Activated CD8-positive, alpha-beta T cell treated with anti-CD3 and anti-CD28 coated beads for 36 hours (primary cell): ENCODE measurements at regions not wholly inside any gene's neighbourhood (a gene's known extent, or its start where the extent isn't known, plus 50 kb on each side); places are given as distances from the start of the nearest gene placed in this dataset.

ENCODE experiments used
- ATAC-seq: fragments of 200-7000 bp; cut with Tn5 transposase; one replicate; pipeline ENCODE4 v1.10.0; 2021; ENCODE audit warnings: mild to moderate bottlenecking, moderate library complexity
- CTCF ChIA-PET: fragments of 350-600 bp; sonication (Branson Sonifier 250); formaldehyde crosslinking; loops from one replicate; lab custom pipeline; 2021; ENCODE audit warnings: antibody characterized with exemption; lab: Charles Lee
- POLR2A ChIA-PET: fragments of 350-600 bp; sonication (Branson Sonifier 250); formaldehyde crosslinking; loops from one replicate; lab custom pipeline; 2021; ENCODE audit warnings: antibody characterized with exemption; lab: Charles Lee
- DNase-seq: peaks from one replicate; pipeline ENCODE4 v3.0.0-alpha.2; 2020
- H3K27ac Mint-ChIP-seq: one replicate; pipeline ENCODE4 v1.8.0; 2021; ENCODE audit warnings: mild to moderate bottlenecking, mixed read lengths
- H3K27me3 Mint-ChIP-seq: one replicate; pipeline ENCODE4 v1.8.0; 2021; ENCODE audit warnings: mixed read lengths
- H3K36me3 Mint-ChIP-seq: one replicate; pipeline ENCODE4 v1.8.0; 2021; ENCODE audit warnings: low read depth, mixed read lengths
- H3K4me1 Mint-ChIP-seq: one replicate; pipeline ENCODE4 v1.8.0; 2021; ENCODE audit warnings: low read depth, mixed read lengths
- H3K4me3 Mint-ChIP-seq: one replicate; pipeline ENCODE4 v1.8.0; 2021; ENCODE audit warnings: mild to moderate bottlenecking, moderate library complexity, mixed read lengths
- H3K9me3 Mint-ChIP-seq: one replicate; pipeline ENCODE4 v1.8.0; 2021; ENCODE audit warnings: mixed read lengths
- intact Hi-C: fragments of 100-400 bp; cut with micrococcal nuclease; formaldehyde crosslinking; loops from one replicate; pipeline ENCODE4 v1.10.0; 2022
- TF ChIP-seq, protein P1 (sequence below): fragments of 200-600 bp; IDR thresholded peaks from one replicate; pipeline ENCODE4 v1.8.0; 2022; ENCODE audit warnings: antibody characterized with exemption, mild to moderate bottlenecking

DNA sequence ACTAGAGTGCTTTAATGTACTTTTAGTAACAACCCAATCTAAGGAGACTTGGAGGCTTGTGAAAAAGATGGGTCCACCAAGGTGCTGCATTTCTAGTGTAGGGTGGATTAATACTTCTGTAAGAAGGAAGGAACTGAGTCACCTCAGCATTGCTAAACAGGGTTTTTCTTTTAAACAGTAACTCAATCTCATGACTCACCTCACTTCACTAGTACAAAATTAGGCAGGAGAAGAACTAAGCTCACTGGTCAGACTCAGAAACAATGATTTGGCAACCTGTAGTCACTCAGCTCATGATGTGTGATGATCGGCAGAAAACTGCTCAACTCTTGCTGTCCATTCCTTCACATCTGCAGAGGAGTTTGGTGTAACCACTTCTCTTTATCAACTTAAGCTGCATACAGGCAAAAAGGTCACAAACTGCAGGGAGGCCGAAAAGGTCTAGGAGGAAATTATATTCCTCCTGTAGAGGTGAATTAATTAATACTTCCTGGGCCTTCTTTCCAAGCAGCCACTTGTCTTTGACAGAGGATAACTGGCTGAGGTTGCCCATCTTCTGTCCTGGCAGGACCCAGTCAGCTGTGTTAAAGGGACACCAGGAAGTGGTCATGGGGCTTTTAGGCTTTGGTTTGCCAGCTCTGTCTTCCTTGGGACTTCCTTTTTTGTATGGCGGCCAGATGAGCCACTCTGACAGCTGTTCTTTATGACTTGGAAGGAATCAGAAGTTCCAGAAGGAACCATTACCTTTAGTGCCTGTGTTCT lies 466.9 kb downstream of the FUT8 start:
- POLR2A ChIA-PET: interaction anchor here (1.5 kb wide), 1 partner anchor 70 kb away, joined by 5 read pairs; no protein-coding TSS in a partner anchor
- no peak overlapping the region for H3K4me3 Mint-ChIP-seq
- peak overlapping the region; percentile 65 for H3K27ac Mint-ChIP-seq
- TF ChIP-seq, protein P1, sequence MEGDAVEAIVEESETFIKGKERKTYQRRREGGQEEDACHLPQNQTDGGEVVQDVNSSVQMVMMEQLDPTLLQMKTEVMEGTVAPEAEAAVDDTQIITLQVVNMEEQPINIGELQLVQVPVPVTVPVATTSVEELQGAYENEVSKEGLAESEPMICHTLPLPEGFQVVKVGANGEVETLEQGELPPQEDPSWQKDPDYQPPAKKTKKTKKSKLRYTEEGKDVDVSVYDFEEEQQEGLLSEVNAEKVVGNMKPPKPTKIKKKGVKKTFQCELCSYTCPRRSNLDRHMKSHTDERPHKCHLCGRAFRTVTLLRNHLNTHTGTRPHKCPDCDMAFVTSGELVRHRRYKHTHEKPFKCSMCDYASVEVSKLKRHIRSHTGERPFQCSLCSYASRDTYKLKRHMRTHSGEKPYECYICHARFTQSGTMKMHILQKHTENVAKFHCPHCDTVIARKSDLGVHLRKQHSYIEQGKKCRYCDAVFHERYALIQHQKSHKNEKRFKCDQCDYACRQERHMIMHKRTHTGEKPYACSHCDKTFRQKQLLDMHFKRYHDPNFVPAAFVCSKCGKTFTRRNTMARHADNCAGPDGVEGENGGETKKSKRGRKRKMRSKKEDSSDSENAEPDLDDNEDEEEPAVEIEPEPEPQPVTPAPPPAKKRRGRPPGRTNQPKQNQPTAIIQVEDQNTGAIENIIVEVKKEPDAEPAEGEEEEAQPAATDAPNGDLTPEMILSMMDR: no peak
- intact Hi-C loops: no loop called here
- CTCF ChIA-PET: interaction anchor here (0.7 to 5.8 kb wide), 7 partner anchors 12 to 123 kb away, joined by 3 to 48 read pairs (median 3); no protein-coding TSS in a partner anchor
- peaks cover 2% of the 10 kb centered on the region for H3K36me3 Mint-ChIP-seq
- peak; percentile 89 for ATAC-seq
- H3K9me3 Mint-ChIP-seq: no peaks in the 10 kb centered on the region
- DNase-seq: peak; percentile 19
- no peaks in the 10 kb centered on the region for H3K27me3 Mint-ChIP-seq
- peaks cover 18% of the 10 kb centered on the region for H3K4me1 Mint-ChIP-seq

DNA sequence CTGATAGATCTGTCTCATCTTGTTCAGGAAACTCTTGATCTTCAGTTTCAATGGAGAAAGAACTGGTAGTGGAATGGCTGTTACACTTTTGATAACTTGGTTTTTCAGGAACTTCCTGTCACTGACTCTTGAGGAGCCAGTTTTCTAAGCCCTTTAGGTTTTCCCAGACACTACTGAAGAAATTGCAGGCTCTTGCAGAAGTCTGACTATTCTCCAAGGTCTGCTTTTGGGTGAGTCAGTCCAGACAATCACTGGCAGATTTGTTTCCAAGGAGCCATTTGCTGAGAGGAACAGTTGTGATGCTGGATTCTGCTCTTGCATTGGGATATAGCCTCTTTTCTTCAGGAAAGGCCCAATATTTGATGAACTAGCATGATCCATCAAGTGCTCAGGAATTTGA lies 468.0 kb downstream of the FUT8 start:
- Mint-ChIP-seq H3K27ac (peak overlapping the region; percentile 65), H3K36me3 (peaks cover 2% of the 10 kb centered on the region), H3K4me1 (peaks cover 18% of the 10 kb centered on the region), H3K9me3 (no peaks in the 10 kb centered on the region), H3K4me3 (no peak overlapping the region), H3K27me3 (peaks cover 1% of the 10 kb centered on the region)
- TF ChIP-seq, protein P1: no peak
- ChIA-PET CTCF (interaction anchor here (2.3 to 5.8 kb wide), 2 partner anchors 13 to 79 kb away, joined by 11 to 48 read pairs; no protein-coding TSS in a partner anchor), POLR2A (no interaction called here)
- intact Hi-C loops: no loop called here
- DNase-seq (no peak), ATAC-seq (no peak)

DNA sequence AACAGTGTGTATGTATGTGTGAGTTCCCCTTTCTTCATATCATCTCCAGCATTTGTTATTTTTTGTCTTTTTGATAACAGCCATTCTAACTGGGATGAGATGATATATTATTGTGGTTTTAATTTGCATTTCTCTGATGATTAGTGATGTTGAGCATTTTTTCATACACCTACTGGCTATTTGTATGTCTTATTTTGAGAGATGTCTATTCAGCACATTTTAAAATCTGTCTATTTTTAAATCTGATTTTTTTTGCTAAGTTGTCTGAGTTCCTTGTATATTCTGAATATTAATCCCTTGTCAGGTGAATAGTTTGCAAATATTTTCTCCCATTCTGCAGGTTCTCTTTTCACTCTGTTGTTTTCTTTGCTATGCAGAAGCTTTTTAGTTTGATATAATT lies 469.1 kb downstream of the FUT8 start:
- Mint-ChIP-seq H3K27me3 (peaks cover 1% of the 10 kb centered on the region), H3K9me3 (no peaks in the 10 kb centered on the region), H3K36me3 (peaks cover 2% of the 10 kb centered on the region), H3K4me1 (peaks cover 18% of the 10 kb centered on the region), H3K4me3 (no peak overlapping the region), H3K27ac (no peak overlapping the region)
- no peak for ATAC-seq
- TF ChIP-seq, protein P1: no peak
- POLR2A ChIA-PET: no interaction called here
- CTCF ChIA-PET: no interaction called here
- intact Hi-C loops: no loop called here
- DNase-seq: no peak

DNA sequence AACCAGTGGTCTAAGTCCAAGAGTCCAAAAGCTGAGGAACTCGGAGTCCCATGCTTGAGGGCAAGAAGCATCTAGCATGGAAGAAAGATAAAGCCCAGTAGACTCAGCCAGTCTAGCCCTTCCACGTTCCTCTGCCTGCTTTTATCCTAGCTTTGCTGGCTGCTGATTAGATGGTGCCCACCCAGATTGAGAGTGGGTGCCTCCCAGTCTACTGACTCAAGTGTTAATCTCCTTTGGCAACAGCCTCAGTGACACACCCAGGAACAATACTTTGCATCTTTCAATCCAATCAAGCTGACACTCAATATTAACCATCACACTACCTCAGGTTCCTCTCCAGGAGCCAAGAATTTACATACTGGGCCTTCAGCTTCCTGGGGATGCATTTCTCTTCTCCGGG lies 476.1 kb downstream of the FUT8 start:
- peaks cover 6% of the 10 kb centered on the region for H3K9me3 Mint-ChIP-seq
- ATAC-seq (no peak), DNase-seq (no peak)
- intact Hi-C loops: no loop called here
- H3K27me3 Mint-ChIP-seq: peaks cover 1% of the 10 kb centered on the region
- H3K4me3 Mint-ChIP-seq: no peak overlapping the region
- H3K36me3 Mint-ChIP-seq: no peaks in the 10 kb centered on the region
- POLR2A ChIA-PET: no interaction called here
- TF ChIP-seq, protein P1: no peak
- CTCF ChIA-PET: no interaction called here
- no peaks in the 10 kb centered on the region for H3K4me1 Mint-ChIP-seq
- no peak overlapping the region for H3K27ac Mint-ChIP-seq

DNA sequence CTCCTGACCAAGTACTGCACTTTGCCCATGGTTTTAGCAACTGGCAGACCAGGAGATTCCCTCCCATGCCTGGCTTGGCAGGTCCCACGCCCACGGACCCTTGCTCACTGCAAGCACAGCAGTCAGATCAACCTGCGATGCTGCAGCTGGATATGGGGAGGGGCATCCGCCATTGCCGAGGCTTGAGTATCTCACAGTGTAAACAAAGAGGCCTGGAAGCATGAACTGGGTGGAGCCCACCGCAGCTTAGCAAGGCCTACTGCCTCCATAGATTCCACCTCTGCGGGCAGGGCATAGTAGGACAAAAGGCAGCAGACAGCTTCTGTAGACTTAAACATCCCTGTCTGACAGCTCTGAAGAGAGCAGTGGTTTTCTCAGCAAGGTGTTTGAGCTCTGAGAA lies 479.8 kb downstream of the FUT8 start:
- intact Hi-C loops: no loop called here
- ChIA-PET POLR2A (no interaction called here), CTCF (interaction anchor here (1.3 kb wide), 1 partner anchor 21 kb away, joined by 3 read pairs; no protein-coding TSS in a partner anchor)
- DNase-seq: no peak
- ATAC-seq: no peak
- Mint-ChIP-seq H3K4me3 (no peak overlapping the region), H3K9me3 (peaks cover 14% of the 10 kb centered on the region), H3K27ac (no peak overlapping the region), H3K27me3 (no peaks in the 10 kb centered on the region), H3K36me3 (no peaks in the 10 kb centered on the region), H3K4me1 (no peaks in the 10 kb centered on the region)
- TF ChIP-seq, protein P1: no peak
